ENCODE measurements at regions not wholly inside any gene's neighbourhood (a gene's known extent, or its start where the extent isn't known, plus 50 kb on each side); places are given as distances from the start of the nearest gene placed in this dataset.

DNA sequence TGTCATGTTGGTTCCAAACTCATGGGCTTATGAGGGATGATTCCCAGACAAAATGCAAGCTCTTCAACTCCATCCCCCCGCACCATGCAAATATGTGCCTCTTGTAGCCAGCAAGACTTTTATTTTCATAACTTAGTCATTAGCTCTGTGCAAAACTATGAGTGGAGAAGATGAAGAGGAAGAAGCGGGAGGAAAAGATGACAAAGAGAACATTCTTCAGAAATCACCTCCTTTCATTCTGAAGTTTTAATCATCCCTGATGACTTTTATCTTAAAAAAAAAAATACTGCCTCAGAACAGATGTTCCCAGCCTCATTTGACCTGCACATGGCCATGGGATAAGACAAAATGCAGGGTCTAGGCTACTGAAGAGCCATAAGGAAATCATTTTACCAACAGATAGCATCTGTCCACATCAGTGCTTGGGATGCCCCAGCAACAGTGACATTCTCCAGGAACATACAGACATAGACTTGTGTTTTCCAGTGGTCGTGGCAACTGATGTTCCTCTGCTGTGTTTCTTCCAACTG is 145.5 kb downstream of the WNT5A start:
- no peak for DNase-seq

DNA sequence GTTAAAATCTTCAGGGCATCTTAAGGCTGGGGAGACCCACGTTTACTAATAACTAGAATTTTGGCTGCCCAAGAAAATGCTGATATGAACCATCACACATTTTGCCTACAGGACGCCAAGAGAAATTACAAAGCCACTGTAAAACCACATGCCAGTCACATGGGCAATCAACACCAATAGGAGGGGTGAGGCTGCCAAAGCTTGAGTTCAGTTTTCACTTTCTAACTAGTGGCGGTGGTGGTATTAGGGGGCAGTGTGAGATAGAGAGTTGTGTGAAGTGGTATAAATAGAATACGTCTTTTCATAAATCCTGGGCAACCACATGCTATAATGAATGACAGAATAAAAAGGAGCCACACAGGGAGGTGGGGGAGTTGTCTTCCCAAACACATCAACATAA is 147.3 kb downstream of the WNT5A start:
- no peak for DNase-seq

DNA sequence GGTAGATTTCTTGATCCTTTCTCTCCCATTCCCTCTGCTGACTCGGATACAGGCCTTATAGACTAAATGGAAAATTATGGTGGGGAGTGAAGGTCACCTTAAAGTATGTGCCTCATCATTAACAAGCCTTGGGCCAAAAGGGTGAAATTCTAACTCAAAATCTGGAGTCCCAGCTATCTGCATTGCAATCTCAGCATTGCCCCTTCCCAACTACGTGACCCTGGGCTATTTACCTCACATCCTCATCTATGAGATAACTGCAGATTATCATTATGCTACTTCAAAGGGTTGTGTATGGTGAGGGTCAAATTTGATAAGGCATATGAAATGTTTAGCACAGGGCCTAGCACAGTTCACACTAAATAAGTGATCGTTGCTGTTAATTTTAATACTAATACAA is 147.7 kb downstream of the WNT5A start:
- no peak for DNase-seq

DNA sequence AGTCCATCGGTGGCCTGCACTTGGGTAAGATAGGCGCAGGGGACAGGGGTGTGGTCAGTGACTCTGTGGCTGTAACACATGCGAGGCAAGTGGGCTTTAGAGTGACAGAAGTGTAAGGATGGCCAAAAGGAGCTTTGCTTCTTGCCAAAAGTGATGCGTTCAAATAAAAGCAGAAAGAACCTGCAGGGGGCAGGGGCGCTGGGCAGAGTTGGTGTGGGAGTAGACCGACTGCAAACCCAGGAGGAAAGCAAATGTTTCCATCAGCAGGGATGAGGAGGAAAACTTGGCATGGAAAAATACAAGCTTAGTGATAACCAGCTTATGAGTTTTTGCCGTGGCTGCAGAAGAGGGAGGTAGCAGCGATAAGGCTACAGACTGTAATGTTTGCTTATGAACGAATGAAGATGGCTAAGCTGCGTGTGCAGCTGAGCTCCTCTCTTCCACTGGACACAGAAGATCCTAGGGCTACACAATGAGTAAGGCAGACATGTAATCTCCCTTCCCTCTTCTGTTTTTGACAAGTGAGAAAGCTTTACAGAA is 149.4 kb downstream of the WNT5A start:
- peak; percentile 2 for DNase-seq

DNA sequence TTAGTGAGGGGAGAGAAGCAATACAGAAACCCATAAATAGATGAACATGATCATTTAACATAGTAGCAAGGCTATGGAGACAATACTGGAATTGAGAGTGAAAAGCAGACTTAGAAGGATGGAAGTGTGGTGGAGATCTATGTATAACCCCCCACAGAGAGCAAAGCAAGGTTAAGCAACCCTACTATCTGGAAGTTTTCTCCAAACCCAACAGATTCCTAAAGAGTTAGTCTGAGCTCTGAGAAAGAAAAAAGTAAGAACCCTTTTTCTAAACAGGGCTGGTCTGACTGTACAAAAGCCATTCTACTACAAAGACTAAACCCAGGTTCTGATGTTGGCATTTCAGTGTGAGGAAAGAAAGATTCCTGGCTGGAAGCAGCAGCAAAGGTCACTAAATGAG is 153.2 kb downstream of the WNT5A start:
- no peak for DNase-seq

DNA sequence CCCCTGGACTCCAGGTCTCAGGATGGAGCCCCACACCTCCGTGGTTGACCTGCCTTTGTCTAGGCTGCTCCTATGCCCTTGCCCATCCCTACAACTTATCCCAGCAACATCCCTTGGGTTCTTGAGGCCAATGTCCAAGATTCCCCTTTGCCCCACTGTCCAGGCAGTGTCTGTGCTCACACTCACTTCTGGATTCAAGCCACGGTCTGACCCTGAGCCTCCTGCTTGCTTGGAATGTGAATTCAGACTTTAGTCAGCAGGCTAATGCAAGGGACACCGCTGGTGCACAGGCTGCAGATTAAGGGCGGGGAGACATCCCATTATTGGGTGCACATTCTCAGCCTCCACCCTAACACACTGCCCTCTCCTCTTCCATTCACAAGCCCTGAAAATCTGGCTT is 154.1 kb downstream of the WNT5A start:
- no peak for DNase-seq

DNA sequence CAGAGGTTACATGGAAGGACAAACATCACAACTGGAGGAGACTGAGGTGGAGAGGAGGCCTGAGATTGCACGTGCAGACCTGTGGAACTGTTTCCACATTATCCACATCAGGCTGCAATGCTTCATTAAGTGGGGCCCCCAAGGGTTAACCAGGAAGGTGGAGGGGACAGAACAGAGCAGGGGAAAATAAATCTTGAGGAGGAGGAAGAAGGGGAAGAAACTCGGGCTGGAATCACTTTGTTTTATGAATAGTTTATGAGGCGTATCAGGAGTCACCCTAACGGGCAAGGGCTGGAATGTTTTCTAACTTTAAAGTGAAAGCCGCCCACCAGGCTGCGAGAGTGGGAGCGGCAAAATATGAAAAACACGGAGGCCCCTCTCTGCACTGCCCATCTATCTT is 154.9 kb downstream of the WNT5A start:
- no peak for DNase-seq

DNA sequence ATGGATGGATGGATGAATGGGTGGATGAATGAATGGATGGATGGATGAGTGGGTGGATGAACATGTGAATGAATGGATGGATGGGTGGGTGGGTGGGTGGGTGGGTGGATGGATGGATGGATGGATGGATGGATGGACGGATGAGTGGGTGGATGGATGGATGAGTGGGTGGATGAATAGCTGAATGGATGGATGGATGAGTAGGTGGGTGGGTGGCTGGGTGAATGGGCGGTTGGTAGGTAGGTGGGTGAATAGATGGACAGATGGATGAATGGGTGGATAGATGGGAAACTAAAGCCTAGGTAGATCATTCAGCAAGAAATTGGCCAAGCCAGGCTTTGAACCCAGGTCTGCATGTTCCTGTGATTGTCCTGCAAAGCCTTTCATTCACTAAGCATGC is 155.6 kb downstream of the WNT5A start:
- no peak for DNase-seq

DNA sequence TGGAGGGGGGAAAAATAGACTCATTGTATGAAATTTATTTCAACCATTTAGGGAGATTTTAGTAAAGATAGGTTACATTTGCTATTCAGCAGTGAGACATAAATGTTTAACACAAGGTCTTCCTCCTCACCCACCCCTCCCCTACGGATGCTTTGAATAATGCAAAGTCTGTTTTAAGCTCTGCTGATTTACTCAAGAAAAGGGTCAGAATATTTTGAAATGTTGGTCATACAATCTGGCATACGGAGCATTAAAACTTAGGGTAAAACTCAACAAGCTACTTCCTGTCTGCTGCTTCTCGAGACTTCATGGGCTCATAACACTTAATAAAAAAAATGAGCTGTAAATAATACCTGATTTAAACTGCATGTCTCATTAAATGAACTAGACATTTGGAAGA is 156.3 kb downstream of the WNT5A start:
- DNase-seq: no peak

DNA sequence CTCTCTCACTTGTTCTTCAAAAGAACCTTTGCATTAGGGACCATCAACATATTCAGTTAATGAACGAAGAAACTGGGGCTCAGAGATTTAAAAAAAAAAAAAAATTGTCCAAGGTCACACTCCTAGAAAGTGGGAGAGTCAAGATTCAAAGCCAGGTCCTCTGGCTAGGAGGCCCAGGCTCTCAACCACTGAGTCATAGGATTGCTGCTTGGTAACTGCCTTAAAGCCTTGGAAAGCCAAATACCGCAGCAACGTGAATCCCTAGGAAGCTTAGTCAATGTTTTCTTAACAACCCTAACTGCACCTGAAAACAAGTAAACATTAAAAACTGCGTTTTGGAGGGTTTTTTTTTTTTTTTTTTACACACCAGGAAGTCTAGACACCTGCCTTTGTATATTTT is 156.8 kb downstream of the WNT5A start:
- no peak for DNase-seq

DNA sequence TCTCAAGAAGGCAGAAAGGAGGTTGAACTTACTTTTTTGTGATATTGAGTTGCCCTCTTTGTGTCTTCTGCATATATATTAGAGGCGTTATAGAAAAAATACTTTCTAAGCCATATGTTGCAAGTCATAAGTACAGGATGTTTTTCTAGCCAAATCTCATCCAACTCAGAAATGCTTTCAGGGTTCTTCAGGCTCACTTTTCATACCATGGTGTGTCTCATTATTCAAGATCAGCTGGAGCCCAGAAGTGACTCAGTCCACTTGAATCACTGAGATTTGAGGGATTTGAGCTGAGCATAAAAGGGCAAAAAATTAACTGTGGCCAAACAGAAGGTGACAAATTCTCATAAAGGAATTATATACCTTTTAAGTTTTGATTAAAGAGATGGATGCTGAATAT is 157.3 kb downstream of the WNT5A start:
- DNase-seq: no peak

DNA sequence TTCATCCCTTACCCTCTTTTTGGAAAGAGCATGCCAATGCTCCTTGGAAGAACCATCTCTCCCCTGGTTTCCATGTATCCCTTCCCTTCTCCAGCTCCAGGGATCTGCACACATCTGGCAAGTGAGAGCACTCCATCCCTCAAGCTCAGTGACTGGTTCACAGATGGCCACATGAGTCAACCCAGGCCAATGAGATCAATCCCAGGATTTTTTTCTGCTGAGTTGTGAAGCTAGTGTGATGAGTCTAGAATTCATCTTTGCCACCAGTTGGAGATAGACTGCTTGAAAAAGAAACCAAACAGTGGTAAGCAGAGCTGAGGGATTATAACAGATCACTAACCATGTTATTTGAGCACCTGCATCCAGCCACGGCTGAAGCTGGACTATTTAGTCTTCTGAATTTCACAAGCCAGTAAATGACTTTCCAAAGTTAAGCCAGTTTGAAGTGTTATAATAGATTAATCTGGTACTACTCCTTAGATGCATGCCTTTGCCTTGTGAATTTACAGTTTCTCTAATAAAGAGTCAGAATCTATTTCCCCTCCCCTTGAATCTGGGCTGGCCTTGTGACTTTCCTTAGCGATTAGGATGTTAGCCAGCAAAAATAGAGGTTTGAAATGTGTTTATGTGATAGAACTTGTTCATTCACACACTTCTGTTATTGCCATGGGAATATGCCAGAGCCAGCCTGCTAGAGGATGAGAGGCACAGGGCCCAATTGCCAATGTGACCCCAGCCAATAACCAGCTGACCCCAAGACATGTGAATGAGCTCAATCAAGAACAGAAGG is 159.8 kb downstream of the WNT5A start:
- no peak for DNase-seq

DNA sequence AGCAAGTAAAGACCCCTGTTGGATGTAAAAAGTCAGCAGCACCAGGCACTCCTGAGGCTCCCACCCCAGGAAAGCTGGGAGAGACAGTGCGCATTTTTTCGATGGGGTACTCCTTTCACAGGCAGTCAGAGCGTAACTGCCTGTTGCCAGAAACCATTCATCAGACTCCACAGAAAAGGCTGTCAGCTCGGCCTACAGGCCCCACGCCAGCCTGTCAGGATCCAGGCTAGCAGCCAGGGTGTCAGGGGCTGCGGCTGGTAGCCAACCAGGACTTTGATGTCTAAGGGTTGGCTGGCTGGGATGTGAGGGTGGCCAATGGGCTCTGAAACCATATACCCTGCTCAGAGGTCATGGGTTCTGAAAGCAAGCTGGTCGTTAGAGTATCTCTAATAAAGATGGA is 164.5 kb downstream of the WNT5A start:
- no peak for DNase-seq

DNA sequence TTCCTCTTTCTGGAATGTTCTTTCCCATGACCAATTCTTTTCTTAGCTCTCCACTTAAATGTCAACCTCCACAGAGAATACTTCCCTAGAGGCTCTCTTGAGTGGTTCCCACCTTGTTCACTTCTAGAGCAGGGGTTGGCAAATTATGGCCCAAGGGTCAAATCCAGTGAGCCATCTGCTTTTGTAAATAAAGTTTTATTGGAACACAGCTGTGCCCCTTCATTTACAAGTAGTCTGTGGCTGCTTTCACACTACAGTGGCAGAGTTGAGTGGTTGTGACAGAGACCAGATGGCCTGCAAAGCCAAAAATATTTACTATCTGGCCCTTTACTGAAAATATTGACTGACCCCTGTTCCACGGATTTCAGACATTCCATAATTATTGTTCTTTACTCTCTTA is 166.2 kb downstream of the WNT5A start:
- no peak for DNase-seq

DNA sequence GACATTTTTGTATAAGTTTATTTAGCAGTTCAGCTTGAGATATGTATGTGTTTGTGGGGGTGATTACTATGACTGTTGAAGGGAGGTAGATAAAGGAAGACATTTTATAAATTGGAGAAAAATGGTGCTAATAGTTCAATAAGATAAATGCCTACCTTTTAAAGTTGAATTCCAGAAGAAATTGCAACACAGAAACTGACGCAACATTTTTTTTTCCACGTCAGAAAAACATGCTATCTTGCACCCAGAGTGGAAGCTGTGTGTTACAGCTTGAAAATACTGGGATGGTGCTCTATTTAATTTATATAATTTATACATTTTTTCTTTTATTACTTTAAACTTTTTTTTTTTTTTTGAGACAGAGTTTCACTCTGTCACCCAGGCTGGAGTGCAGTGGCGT is 171.7 kb downstream of the WNT5A start:
- DNase-seq: no peak

DNA sequence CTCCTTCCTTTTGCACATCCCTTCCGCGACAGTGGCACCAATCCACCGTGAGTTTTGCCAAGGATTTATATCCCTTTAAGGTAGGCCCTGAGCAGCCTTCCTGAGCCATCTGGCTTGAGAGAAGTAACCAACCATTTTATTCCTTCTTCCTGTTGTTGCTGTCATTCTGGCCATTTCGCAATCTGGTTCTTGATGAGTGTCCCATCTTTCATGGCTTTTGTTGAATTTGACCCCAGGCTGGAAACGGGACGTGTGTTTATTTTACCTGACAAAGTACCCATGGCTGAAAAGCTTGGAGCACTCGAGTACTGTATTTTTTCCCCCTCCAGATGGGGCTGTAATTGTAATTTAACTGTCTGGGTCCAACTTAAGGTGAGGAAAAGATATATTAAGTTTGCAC is 173.4 kb downstream of the WNT5A start:
- DNase-seq: no peak

DNA sequence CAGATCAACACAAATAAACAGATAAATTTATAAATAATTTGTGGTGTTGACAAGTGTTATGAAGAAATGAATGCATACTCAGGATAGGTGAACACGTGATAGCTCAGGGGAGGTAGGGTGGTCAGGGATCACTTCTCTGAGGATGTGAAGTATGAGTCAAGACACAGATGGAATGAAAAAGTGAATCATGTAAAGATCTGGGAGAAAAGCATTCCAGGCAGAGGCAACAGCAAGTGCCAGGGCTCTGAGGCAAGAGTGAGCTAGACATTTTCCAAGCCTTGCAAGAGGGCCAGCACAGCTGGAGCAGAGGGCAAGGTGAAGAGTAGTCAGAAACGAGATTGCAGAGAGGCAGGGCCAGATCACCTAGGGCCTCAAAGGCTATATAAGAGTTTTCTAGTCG is 177.8 kb downstream of the WNT5A start:
- DNase-seq: no peak

DNA sequence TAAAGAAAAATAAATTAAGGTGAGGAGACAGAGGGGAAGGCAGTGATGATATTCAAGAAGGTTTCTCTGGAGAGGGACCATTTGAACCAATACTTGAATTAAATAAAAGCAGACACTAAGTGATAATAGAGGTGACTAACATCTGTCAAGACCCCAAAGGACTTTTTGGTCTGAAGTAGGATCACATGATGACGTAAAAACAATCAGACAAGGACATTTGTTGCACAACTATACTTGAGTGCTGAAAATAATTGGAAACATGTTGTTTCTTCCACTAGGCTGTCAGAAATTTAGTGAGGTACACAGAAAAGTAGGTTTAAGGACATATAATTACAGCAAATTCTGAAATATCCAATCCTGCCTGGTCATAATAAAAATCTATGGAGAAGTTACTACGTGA is 179.5 kb downstream of the WNT5A start:
- no peak for DNase-seq

DNA sequence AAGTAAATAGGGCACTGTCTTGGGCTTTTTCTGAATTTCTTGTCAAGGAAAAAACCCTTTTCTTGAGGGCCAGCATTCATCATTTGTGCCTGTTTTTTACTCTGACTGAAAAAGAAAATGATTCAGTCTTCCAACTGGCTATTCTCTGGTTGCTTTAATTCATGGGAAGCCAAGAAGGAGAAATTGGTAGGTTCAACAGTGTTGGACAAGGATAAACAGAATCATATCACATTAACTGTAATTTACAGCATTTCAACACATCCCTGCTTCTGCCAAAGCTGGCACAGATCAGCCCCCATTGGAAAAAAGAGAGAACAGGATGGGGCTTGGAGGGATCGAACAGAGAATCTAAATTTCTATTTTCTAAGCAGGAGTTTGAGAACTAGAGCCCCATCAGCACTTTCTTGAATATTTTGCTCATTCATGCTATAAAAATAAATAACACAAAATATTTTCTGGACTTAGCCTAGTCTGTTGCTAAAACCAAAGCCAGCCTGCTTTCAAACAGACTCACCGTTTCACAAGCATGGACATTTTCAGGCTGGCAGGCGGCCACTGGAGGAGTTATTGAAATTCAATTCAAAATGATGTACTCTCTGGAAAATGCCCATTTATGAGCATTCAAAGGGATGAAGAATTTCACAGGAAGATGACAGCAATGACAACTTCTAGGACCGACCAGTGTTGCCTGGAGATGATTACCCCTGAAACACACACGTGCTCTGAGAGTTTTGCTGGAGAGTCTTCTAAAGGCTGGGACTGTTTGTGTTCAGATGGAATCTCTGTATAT is 181.2 kb downstream of the WNT5A start:
- DNase-seq: no peak

DNA sequence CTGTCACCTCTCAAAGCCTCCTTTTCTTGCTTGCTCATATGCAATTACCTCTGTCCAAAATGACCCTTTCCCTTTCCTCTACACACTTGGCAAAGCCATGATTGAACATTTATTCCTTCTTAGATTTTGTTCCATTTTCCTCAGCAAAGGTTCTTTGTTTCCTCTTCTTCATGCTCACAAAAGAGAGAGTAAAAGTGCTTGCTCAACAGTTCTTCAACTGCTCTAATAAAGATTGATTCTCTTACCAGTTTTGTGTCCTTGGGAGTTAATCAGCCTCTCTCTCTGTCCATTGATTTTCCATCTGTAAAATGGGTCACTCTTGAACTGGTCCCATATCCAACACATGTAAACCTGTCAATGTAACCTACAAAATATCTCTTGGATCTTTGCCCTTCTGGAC is 186.4 kb downstream of the WNT5A start:
- no peak for DNase-seq

DNA sequence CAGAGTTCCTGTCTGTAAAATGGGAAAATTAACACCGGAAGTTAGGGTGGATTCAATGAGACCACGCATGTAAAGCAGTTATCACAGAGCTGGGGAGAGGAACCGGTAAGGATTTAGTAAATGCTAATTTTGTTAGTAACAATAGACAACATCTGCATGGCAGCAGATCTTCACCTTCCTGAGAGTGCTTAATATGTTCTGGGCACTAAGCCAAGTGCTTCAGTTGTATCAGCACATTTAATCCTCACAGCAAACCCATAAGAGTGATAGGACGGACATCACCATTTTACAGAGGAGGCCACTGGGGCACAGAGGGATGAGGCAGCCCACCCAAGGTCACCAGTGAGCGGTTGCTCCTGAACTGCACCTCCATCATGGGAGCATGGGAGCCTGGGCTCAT is 189.4 kb downstream of the WNT5A start:
- no peak for DNase-seq

DNA sequence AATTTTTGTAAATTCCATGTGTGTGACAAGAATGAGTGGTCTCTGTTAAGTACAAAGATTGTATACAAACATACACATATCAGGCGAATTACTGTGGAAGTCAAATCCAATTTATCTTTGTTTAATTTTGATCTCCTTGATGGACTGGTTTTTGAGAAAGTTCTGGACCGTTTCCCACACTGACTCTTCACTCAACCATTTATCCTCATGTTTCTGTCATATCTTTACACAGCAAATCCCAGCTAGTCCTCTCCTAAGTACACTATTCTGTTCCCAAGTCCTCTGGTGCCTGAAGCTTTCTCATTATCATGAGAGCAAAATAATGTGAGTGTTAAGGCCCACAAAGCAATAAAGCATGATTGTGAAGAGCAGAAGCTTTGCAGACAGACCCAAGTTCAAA is 189.9 kb downstream of the WNT5A start:
- no peak for DNase-seq

DNA sequence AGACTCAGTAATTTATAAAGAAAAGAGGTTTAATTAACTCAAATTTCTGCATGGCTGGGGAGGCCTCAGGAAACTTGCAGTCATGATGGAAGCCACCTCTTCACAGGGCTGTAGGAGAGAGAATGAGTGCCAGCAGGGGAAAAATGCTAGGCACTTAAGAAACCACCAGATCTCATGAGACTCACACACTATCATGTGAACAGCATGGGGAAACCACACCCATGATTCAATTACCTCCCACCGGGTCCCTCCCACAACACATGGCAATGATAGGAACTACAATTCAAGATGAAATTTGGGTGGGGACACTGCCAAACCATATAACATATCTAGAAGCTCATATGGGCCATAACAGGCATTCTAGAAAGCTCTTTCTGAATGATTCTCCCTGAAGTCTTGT is 190.3 kb downstream of the WNT5A start:
- DNase-seq: no peak

DNA sequence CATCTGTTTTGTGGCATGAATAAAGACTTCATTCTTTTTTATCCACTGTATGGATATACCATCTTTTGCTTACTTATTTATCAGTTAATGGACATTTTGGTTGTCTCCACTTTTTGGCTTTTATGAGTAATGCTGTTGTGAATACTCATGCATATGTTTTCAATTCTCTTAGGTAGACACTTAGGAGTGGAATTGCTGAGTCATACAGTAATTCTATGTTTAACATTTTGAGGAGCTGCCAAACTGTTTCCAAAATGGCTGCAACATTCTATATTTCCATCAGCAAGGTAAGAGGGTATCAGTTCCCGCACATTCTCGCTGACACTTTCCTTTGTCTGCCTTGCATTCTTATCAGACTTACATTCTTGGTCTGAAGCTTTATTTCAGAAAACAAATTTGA is 191.1 kb downstream of the WNT5A start:
- no peak for DNase-seq
